ENCODE measurements at regions not wholly inside any gene's neighbourhood (a gene's known extent, or its start where the extent isn't known, plus 50 kb on each side); places are given as distances from the start of the nearest gene placed in this dataset.

GRCh38 chr21:39120876-39121599 is 62.2 kb downstream of the PSMG1 start:
- Histone ChIP-seq H2AFZ (ENCODE audit: low read depth, low read length) (no peak overlapping the region), H3K27me3 (ENCODE audit: control insufficient read depth in 2 of 2, insufficient read depth in 2 of 2, low read length in 2 of 2) (no peaks in the 10 kb centered on the region), H3K9me3 (replicated peaks; ENCODE audit: control insufficient read depth, insufficient read depth, low read length) (no peaks in the 10 kb centered on the region), H3K4me2 (ENCODE audit: insufficient read depth, low read length) (no peak overlapping the region), H4K20me1 (replicated peaks; ENCODE audit: control insufficient read depth, extremely low read depth, insufficient read depth, low read length) (no peaks in the 10 kb centered on the region), H3K36me3 (ENCODE audit: control insufficient read depth in 2 of 2, extremely low read depth in 1 of 2, insufficient read depth in 2 of 2, low read length in 2 of 2) (no peaks in the 10 kb centered on the region), H3K4me3 (replicated peaks in 1 of 3; ENCODE audit: insufficient read depth in 1 of 3, low read depth in 1 of 3, low read length in 3 of 3) (no peak overlapping the region), H3K9ac (replicated peaks; ENCODE audit: extremely low read depth, insufficient read depth, low read length) (no peak overlapping the region), H3K79me2 (ENCODE audit: control insufficient read depth, insufficient read depth, low read length) (no peaks in the 10 kb centered on the region), H3K4me1 (ENCODE audit: control insufficient read depth, extremely low read depth, insufficient read depth, low read length) (no peaks in the 10 kb centered on the region), H3K9me1 (replicated peaks; ENCODE audit: control insufficient read depth, extremely low read depth, insufficient read depth, low read length) (no peaks in the 10 kb centered on the region), H3K27ac (ENCODE audit: insufficient read depth, low read depth, low read length) (no peak overlapping the region)
- intact Hi-C loops (cut with micrococcal nuclease) (no loop called here), dilution Hi-C loops (cut with MboI; ENCODE audit: extremely low pct_ligation_motif_present, low sequenced_read_pairs) (no loop called here)
- no TSS peak for BruUV-seq (replicated peaks)
- FAIRE-seq, result no peak
- CTCF ChIA-PET, result no interaction called here
- POLR2A ChIA-PET, result no interaction called here
- TF ChIP-seq POLR2AphosphoS5 (IDR thresholded peaks at IDR 0.05; ENCODE audit: insufficient read depth, low read depth, low read length) (no peak), POLR2A (IDR thresholded peaks at IDR 0.05; ENCODE audit: low read depth, low read length) (no peak), GATA2 (IDR thresholded peaks at IDR 0.05; ENCODE audit: insufficient read depth, insufficient read length, low read depth, low read length) (no peak), JUN (IDR thresholded peaks at IDR 0.05; ENCODE audit: borderline replicate concordance, insufficient read depth, insufficient read length, low read depth) (no peak), EZH2 (IDR thresholded peaks at IDR 0.05; ENCODE audit: borderline replicate concordance, low read depth, low read length, severe bottlenecking) (no peak), FOS (IDR thresholded peaks at IDR 0.05; ENCODE audit: borderline replicate concordance, insufficient read depth, low read length) (no peak), MYC (IDR thresholded peaks at IDR 0.05; ENCODE audit: low read depth, low read length) (no peak)
- TF ChIP-seq, protein P1, sequence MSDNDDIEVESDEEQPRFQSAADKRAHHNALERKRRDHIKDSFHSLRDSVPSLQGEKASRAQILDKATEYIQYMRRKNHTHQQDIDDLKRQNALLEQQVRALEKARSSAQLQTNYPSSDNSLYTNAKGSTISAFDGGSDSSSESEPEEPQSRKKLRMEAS (IDR thresholded peaks at IDR 0.05; ENCODE audit: insufficient read depth, insufficient read length), result no peak
- TF ChIP-seq, protein P2, sequence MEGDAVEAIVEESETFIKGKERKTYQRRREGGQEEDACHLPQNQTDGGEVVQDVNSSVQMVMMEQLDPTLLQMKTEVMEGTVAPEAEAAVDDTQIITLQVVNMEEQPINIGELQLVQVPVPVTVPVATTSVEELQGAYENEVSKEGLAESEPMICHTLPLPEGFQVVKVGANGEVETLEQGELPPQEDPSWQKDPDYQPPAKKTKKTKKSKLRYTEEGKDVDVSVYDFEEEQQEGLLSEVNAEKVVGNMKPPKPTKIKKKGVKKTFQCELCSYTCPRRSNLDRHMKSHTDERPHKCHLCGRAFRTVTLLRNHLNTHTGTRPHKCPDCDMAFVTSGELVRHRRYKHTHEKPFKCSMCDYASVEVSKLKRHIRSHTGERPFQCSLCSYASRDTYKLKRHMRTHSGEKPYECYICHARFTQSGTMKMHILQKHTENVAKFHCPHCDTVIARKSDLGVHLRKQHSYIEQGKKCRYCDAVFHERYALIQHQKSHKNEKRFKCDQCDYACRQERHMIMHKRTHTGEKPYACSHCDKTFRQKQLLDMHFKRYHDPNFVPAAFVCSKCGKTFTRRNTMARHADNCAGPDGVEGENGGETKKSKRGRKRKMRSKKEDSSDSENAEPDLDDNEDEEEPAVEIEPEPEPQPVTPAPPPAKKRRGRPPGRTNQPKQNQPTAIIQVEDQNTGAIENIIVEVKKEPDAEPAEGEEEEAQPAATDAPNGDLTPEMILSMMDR (IDR thresholded peaks at IDR 0.05; ENCODE audit: extremely low read depth in 1 of 2, insufficient read depth in 1 of 2, low read depth in 1 of 2, low read length in 2 of 2), result no peak
- DNase-seq (ENCODE audit: low read depth, low spot score), result no peak

Measured in endothelial cell of umbilical vein (primary cell).